ENCODE measurements at regions not wholly inside any gene's neighbourhood (a gene's known extent, or its start where the extent isn't known, plus 50 kb on each side); places are given as distances from the start of the nearest gene placed in this dataset.

DNA sequence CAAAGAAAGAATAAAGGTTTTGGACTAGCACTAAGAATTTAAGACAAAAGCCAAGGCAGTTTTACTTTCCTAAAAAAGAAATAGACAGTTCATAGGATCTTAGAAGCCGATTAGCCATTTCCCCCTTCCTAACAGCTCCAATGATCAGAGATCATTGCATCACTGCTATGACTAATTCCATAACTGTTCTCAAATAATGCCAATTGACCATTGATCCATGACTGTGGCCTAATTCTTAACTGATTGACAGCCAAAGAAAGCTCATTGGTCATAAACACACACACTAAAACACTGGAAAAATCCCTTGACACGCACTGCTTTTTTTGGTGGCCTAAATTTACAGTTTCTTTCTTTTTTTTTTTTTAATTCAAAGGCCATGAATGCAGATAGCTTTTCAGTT is 345.0 kb upstream of the ACVR2A start:
- DNase-seq = no peak

DNA sequence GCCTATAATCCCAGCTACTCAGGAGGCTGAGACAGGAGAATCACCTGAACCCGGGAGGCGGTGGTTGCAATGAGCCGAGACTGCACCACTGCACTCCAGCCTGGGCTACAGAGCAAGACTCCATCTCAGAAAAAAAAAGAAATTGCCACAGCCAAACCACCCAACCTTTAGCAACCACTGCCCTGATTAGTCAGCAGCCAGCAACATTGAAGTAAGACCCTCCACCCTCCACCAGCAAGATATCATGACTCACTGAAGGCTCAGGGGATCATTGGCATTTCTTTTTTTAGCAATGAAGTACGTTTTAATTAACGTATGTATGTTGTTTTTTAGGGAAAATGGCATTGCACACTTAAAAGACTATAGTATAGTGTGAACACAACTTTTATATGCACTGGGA is 349.1 kb upstream of the ACVR2A start:
- no peak for DNase-seq

DNA sequence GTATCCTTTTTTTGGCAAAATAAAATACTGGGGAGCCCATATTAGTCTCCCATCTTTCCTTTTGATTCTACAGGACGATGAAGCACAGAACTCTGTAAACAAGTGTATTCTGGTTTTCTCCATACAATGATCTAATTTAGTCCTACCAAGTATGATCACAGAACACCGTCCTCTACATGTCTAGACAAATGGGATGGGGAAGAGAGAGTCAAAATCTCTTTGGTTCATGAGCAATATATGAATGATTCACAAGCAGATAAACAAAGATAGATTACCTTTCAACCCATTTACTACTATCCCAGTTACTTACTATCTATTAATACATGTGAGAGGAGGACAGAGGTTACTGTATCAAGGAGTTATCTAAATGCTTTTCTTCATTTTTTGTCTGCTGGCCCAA is 352.4 kb upstream of the ACVR2A start:
- DNase-seq = no peak

DNA sequence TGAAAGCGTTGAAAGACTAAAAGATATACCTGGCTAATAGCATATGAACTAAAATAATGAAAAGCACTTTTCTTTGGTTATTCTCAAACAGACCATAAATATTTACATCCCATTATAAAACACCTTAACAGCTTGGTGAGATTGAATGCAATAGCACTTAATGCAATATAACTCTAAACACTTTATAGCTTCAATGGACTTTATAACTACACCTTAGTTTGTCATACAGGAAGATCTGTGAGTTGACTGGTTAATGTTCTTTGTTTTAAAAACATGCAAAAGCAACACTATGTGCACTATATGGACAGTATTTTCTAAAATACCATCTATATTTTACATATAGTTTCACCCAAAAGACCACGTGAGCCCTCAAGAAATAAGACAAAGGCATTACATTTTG is 353.3 kb upstream of the ACVR2A start:
- no peak for DNase-seq

DNA sequence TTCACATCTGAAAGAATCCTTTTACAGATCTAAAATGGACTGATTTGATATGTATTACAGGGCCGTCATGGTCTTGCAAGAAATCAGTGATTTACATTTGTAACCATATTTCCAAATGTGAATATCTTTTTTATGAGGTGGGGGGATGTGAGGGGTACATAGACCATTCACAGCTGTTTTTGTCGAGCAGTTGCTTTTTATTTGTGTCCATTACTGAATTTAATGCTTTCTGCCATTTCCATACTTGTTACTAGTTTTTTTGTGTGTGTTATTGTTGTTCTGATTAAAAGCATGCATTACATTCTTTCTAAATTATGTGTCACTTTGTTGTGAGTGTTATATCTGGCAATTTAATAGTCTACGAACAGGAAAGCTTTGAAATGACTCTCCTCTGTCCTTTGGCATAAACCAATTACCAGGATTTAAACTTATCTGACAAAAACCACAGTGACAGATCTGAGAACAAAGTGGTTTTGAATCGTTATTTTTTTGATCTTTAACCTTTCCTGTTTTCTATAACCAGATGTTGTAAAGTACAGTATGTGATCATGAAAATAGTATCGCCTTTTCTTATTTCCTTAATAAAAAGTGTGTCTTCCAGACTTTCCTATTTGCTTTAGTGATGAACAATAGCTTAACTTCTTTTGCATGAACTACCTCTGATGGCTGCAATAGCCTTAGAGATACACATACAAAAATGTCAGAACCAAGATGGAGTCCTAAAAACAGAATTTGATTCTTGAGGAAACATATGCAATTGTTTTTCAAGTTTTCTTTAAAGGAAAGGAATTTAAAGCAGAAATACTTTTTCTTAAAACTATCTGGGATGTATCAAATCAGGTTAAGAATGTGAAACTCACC is 354.2 kb upstream of the ACVR2A start:
- DNase-seq = no peak

DNA sequence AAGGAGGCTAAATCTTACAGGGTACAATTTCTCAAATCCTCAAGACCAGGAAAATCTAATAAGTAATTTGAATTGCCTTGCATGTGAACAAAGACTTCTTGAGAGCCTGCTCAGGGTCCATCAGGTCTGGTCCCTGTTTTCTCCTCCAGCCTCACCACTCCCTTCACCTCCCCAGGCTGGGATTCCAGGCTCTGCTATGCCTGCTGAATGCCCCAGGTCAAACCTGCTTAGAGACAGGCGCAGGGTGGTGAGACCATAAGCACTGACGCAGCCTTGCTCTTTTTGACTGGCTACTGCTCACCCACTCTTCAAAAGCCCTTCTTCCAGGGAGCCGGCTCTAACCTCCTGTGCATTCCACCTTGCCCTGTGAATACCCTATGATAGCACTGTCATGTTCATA is 356.4 kb upstream of the ACVR2A start:
- no peak for DNase-seq

DNA sequence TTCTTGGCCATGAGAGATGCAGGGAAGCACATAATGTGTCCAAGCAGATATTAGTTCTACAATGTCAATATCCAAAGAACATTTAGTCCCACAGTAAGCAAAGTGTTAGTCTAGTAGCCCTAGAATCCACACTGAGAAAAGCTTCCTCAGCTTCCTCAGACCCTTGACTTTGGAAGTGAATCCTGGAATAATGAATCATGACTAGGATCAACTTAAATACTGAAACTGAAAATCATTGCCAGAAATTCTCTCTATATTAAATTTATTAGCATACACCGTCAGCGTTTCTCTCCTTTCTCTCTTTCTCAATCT is 356.9 kb upstream of the ACVR2A start:
- DNase-seq = no peak

DNA sequence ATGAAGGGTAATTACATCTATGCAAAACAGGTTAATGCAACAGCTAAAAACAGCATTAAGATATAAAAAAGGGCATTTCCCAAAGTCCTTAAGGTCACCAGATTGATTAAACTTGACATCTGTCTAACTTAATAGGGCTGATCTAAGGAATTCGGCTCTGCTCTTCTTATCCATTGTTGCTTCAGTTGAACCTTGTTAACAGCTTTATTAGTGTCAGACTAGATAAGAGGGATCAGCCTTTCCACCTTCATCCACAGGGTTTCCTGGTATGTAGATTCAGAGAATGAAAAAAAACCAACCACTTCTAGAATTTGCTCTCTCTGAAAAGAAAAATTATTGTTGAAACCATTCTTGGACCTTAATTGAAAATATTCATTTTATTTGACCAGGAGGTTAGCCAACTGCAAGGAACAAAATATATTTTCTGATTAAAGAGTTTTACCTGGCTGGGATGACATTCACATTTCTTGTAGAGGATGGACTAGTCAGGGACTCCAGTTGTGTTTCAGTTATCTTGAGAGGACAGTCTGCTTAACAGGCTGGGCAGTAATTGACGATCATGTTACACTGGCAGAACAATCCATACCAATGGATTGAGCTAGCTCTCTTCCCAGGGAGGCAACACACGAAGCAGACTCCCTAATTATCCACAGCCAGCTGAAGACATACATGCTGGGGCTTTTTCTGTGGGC is 357.4 kb upstream of the ACVR2A start:
- peak; percentile 73 for DNase-seq

DNA sequence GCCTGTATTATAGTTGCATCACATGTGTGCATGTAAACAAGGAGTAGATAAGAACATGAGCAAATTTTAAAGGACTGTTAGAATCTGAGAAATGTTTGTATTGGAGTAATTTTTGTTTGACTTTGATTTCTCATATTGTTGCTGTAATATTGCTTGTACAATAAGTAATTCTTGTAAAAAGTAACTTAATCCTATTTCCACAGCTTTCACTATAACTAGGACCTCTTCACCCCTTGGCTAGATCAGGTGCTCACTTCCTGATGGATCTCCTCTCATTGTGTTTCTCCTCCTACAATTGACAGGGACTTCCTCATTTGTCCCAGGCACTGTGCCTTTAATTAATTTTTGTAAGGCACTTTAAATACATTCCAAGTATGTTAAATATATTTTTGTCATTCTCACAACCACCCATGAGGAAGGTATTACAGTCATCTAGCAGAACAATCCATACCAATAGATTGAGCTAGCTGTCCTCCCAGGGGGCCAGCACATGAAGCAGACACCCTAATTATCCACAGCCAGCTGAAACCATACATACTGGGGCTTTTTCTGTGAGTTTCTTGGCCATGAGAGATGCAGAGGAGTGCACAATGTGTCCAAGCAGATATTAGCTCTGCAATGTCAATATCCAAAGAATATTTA is 359.5 kb upstream of the ACVR2A start:
- DNase-seq = peak; percentile 36

DNA sequence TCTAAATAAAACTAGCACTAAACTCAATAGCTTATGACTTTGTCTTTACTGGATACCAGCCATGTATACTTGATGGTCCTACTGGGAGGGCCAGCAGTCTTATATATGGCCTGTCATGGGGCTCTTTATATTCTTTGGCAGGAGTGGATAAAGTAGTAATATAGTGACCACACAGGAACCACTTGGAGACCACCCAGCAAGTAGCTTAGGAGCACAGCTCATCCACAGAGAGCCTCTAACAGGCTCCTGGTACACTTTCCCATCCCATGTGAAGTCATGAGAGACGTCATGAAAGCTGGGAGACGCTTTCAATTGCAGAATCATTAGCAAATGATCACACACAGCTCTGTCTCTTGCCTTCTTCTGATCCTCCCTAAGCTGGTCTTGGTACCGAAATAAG is 360.9 kb upstream of the ACVR2A start:
- no peak for DNase-seq

DNA sequence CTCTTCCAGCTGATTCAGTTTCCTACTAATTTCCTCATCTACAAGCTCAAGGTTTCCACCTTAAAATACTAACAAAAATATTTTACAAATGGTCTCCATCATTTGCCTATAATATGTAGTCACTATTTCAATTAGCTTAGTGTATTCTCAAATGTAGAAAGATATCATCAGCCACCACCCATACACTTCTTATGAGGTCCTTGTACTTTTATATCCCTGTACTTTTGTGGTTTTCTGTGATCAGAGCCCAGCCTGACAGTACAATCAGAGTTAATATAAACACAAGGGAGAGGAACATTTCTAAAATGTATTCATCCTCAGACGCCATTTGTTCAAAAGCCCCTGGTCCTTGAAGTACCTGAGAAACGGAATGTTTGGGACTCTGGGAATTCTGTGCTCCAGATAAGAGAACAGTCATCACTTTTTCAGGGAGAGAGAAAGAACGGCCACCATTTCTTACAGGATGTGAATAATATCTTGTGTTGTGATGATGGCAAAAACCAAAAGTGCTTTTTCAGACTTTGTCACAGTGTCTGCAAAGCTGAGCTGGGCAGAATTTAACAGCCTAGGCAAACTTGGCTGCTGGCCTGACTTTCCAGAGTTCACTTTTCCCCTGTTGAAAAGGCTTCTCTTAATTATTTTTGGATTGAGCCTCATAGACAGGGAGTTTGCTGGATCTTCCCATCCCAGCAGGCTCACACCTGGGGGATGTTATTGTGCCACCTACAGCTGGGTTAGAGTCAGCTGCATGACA is 361.7 kb upstream of the ACVR2A start:
- no peak for DNase-seq

DNA sequence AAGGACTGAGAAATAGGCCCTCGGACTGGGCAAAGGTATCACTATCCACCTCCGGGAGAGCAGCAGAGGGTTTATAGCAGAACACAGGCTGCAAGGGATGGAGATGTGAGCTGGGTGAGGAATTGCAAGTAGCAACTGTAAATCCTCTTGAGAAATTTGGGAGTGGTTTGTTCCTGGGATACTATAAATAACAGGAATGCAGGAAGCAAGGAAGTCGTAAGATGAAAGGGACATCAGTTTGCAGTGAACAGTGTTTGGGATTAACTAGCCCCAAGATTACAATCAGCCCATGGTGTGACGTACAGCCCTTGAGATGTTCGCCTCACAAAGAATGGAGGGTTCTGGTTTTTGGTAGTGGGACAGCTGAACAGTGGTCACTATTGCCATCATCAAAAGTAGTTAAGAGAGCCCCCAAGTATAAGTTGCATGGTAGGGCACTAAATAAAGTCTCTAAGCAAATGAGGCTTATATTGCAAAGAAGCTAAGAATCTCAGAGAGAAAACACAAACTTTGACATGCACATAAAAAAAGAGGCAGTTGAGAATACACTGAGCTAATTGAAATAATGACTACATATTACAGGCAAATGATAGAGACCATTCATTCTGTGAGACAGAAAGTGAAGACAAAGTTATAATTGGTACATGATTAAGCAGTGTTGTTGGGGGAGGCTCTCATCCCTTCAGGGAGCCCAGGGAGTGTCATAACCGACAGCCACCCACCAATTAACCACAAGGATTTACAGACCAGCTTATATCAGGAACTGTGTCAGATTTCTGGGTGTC is 362.5 kb upstream of the ACVR2A start:
- DNase-seq = no peak

DNA sequence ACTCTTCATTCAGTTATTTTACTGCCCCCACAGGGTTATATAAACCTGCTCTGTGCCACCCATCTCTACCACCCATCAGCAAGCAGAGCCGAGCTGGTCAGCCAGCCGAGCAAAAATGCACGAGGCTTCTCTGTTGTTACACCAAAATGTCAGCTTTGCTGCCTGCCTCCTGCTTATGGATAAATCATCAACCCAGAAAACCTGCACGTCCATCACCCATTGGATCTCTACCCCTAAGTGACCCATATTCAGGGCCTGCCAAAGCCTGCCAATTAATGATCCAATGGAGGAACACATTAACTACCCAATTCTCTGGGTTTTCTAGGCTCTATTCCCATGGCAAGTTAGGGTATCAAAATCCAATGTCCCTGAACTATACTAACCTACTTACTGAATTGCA is 365.5 kb upstream of the ACVR2A start:
- DNase-seq = no peak

DNA sequence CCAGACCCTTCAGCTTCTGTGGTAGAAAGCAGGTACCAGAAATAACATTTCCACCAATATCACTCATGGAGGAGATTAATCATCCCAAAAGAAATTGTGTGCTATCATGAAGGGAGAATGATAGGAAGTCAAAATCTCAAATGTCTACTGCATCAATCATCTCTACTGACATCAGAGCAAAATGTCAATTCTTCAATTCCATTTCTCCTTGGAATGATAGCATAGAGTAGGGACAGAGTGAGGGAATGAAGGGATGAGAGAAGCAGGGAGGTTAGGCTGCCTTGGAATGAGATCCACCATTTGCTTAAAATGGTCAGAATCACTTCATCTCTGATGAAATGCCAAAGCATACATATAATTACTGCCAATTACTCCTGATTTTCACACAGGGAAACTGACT is 371.8 kb upstream of the ACVR2A start:
- no peak for DNase-seq

DNA sequence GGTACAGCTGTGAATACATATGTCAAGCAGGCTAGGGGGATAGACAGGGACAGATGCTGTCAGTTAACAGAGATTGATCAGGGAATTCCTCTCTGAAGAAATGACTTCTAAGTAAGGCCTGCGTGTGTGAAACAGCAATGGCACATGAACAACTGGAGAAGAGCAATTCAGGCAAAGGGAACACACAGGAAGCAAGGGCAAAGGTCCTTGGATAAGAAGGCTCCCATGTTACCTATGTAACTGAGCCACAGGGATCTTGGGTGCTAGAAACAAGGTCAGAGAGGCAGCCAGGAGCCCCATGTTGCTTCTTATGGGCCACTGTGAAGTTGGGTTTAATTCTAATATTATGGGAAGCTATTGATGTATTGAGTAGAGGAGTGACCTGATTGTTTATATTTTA is 373.7 kb upstream of the ACVR2A start:
- DNase-seq = no peak

DNA sequence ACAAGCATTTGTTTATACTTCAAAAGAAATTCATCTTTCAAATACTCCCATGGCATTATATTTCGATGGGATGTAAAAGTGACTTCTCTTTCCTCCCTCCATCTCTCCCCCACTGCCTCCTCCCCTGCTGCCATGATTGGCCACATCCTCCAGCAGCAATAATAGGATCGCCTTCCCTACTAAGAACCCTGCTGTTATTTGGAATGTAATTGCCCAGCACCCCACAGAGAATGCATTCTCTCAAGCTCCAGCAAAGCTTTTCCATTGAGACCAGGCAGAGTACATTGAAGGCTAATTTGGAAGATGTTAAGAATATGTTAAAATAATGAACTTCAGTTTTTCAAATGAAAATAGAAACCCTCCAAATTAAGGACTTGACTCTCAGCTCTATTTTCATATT is 375.4 kb upstream of the ACVR2A start:
- peak; percentile 90 for DNase-seq

DNA sequence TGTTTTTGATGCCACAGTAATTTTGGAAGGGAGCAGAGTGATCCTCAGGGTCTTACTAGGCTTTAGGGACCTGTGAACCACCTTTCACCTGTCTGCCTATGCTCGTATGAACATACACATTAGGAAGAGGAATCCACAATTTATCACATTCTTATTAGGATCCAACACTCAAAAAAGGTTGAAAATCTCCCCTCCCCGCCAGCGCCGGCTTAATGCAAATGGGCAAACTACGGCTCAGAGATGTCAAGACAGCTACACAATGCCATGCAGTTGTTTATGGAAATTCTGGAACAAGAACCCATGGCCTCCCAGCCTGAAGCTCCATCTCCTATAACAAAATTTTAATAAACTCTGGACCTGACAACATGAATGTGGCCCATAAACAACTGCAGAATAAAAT is 375.9 kb upstream of the ACVR2A start:
- DNase-seq = peak; percentile 14

DNA sequence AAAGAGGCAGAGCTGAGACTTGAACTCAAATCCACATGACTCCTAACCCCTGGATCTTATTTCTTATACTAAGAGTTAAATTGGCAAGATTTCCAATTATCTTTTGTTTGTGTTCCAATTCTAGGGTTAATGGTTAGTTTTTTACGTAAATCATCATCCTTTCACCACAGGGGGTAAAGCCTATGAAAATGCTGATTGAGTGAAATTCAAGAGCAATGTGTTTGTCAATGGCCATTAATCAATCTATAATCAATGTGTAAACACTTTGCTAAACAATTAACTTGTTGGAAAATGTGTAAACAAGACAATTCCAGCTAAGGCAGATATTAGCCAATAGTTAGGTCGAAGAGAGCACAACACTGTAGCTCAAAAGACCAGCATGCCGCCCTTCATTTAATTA is 376.5 kb upstream of the ACVR2A start:
- peak; percentile 57 for DNase-seq

DNA sequence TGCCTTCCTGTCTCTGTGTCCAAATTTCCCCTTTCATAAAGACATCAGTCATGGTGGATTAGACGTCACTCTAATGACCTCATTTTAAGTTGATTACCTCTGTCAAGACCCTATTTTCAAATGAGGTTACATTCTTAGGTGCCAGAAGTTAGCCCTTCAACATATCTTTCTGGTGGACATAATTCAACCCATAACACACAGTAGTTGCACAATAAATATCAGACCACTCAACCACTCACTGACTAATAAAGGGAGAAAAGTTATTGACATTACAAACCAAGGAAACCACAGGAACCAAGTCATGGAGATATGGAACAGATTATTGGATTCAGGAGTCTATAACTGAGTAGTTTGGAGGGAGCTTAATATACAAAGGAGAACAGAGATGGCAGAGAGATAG is 377.4 kb upstream of the ACVR2A start:
- DNase-seq = no peak

DNA sequence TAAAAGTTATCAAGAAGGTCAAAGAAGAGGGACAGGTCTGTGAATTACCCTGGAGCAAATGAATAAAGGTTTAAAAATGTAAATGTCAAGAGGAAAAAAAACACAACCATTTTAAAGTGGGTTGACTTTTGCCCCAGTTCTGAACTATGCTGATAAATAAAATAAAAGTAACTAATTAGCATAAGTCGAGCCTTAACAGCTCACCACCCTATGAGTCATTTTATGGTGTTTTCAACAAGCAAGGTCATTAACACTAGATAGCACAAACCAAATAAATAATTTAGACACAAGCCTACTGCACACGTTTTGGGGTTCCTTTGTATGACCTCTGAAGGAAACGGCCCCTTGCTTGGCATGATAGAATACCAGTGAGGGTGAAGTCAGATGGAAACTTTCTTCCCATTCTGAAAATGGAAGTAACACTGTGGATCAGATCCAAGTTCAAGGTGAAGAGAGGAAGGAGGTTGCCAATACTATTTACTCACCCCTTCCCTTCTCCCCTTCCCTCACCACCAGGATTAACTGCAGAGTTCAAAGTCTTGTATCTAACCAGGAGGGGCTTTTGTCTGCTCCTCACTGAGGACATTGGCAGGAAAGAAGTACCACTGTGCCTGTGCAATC is 380.0 kb upstream of the ACVR2A start:
- no peak for DNase-seq

DNA sequence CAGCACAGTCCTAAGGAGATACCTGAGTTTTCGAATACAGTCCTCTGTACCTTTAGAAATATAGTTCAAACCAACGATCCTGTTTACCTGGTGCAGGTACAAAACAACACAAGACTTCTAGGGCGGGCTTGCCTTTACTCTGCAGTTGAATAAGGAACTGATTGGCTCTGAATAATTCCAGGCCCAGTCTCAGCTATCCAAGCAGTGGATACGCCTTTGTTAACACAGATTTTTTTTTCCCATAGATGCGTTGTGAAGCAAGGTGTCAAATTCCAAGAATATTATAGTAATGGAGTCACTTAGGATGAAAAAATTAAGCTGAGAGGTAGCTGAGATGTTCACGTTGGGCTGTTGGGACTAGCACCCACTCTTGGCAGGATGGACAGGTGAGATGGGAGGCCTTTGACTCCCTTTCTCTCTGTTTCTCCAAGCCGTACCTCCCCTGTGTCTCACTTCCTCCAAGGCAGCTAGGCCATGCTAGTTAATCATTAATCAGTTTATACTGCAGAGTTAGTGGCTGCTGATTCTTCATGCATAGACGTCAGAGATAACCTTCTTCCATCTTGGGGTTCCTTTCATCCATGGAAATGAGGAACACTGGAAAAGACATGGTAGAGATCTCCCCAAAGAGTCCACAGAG is 380.8 kb upstream of the ACVR2A start:
- DNase-seq = no peak

DNA sequence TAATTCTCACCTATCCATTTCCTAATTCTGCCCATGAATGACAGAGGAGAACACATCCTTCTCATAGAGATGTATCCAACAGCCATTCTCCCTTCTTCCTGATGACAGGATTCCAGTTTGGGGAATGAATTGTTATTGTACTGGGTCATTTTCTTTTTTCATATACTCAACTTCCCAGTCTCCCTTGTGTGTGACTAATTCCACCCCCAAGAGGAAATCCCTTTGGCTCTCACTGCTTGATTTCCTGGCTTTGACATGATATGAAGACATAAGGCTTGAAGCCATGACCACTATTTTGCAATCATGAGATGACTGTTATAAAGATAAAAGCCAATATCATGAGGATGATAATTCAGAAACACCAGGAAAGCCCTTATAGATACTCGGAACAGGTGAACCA is 384.7 kb upstream of the ACVR2A start:
- no peak for DNase-seq

Measured in NCI-H146 (cell line).